K562 (cell line): ENCODE measurements at regions not wholly inside any gene's neighbourhood (a gene's known extent, or its start where the extent isn't known, plus 50 kb on each side); places are given as distances from the start of the nearest gene placed in this dataset.
A peak's percentile ranks its signal among the peaks of the same experiment; 100 is the strongest.

ENCODE experiments used
- ATAC-seq: fragments of 200-7000 bp; cut with Tn5 transposase; 3 replicates; pipeline ENCODE4 v1.9.1; 2020; ENCODE audit warnings: moderate library complexity
- BruUV-seq: library from RNA; stranded (reverse); fragments of 400-500 nt; replicated peaks from 2 replicates; lab custom pipeline; 2021; lab: Mats Ljungman, UMichigan
- CTCF ChIA-PET: fragments of 300-600 bp; formaldehyde crosslinking; extraction: SDS; loops from one replicate; lab custom pipeline; 2021; ENCODE audit warnings: low intra/inter-chr PET ratio; lab: Yijun Ruan, JAX
- POLR2A ChIA-PET: fragments of 300-600, 350-650 bp; sonication (Branson Sonifier 250); formaldehyde crosslinking; extraction: SDS; loops from one replicate; lab custom pipeline; 2021; ENCODE audit warnings: antibody characterized with exemption, inconsistent platforms; lab: Yijun Ruan, JAX
- DNase-seq, 4 experiments: peaks; one replicate each; pipeline versions ENCODE4 v3.0.0 to v3.0.0-alpha.2; 2011 to 2018; ENCODE audit warnings: low spot score in 3 of 4, mixed read lengths in 3 of 4; ENCODE audit errors: extremely low read depth in 1 of 4
- FAIRE-seq: peaks from 2 replicates; lab custom pipeline; 2011; peaks lifted over from hg19 to GRCh38; lab: Jason Lieb, UNC
- H2AFZ ChIP-seq: 2 replicates; pipeline ENCODE4 v1.6.0; 2011; ENCODE audit warnings: low read depth, low read length, control low read depth, inconsistent platforms
- H3K27ac ChIP-seq: fragments of 200-600 bp; 3 replicates; pipeline ENCODE4 v1.8.0; 2011; ENCODE audit warnings: low read depth, mild to moderate bottlenecking, control low read depth, inconsistent platforms, low read length, moderate library complexity, mixed read lengths; ENCODE audit errors: extremely low read depth
- H3K27me3 ChIP-seq, 2 experiments: fragments of 300-600 bp in 1 of 2; 2 replicates in 1 of 2; 3 replicates in 1 of 2; pipeline versions ENCODE4 v1.6.0 to v1.8.0; 2011; ENCODE audit warnings: inconsistent platforms in 2 of 2, low read length in 2 of 2, mild to moderate bottlenecking in 1 of 2, mixed read lengths in 1 of 2, moderate library complexity in 1 of 2; ENCODE audit not compliant: control insufficient read depth in 2 of 2, insufficient read depth in 2 of 2
- H3K36me3 ChIP-seq: fragments of 300-600 bp; 3 replicates; pipeline ENCODE4 v1.8.0; 2011; ENCODE audit warnings: mild to moderate bottlenecking, low read length, inconsistent platforms; ENCODE audit not compliant: control insufficient read depth, insufficient read depth
- H3K4me1 ChIP-seq, 2 experiments: fragments of 200-600 bp in 1 of 2; replicated peaks in 1 of 2; 2 replicates in 1 of 2; 3 replicates in 1 of 2; pipeline versions ENCODE4 v1.5.1 to v1.8.0; 2011; ENCODE audit warnings: inconsistent platforms in 2 of 2, low read length in 2 of 2, mild to moderate bottlenecking in 1 of 2, mixed read lengths in 1 of 2, moderate library complexity in 1 of 2; ENCODE audit not compliant: control insufficient read depth in 2 of 2, insufficient read depth in 2 of 2
- H3K4me2 ChIP-seq: 2 replicates; pipeline ENCODE4 v1.6.1; 2011; ENCODE audit warnings: low read length, control low read depth, inconsistent platforms, mixed read lengths; ENCODE audit not compliant: insufficient read depth
- H3K4me3 ChIP-seq: fragments of 200-600 bp; sonication (generic), shearing (Covaris generic); 2 replicates; pipeline ENCODE4 v1.5.1; 2016; ENCODE audit warnings: control low read depth, inconsistent platforms
- H3K79me2 ChIP-seq: fragments of 200-600 bp; 3 replicates; pipeline ENCODE4 v1.8.0; 2011; ENCODE audit warnings: low read length, inconsistent platforms; ENCODE audit not compliant: control insufficient read depth, insufficient read depth
- H3K9ac ChIP-seq, 2 experiments: 2 replicates each; pipeline versions ENCODE4 v1.6.0 to v1.6.1; 2011; ENCODE audit warnings: low read depth in 2 of 2, low read length in 2 of 2, control low read depth in 1 of 2, inconsistent platforms in 1 of 2, mild to moderate bottlenecking in 1 of 2, mixed read lengths in 1 of 2; ENCODE audit not compliant: insufficient read depth in 1 of 2
- H3K9me1 ChIP-seq: one replicate; pipeline ENCODE4 v1.6.0; 2011; ENCODE audit warnings: inconsistent platforms, mild to moderate bottlenecking, low read length, moderate library complexity; ENCODE audit not compliant: control insufficient read depth, insufficient read depth
- H3K9me3 ChIP-seq: replicated peaks from 2 replicates; pipeline ENCODE4 v1.5.1; 2011; ENCODE audit warnings: low read depth, low read length, inconsistent platforms; ENCODE audit not compliant: control insufficient read depth, insufficient read depth
- H4K20me1 ChIP-seq: replicated peaks from 2 replicates; pipeline ENCODE4 v1.6.1; 2011; ENCODE audit warnings: low read length, inconsistent platforms, mixed read lengths; ENCODE audit not compliant: control insufficient read depth, insufficient read depth
- CHAMP1 ChIP-seq: fragments of 450-650 bp; IDR thresholded peaks from 2 replicates; pipeline ENCODE4 v1.6.1; 2016; ENCODE audit warnings: mild to moderate bottlenecking
- HDAC1 ChIP-seq, 2 experiments: fragments of 450-650 bp; IDR thresholded peaks; 2 replicates each; pipeline ENCODE4 v1.6.1; 2016 to 2017; ENCODE audit warnings: inconsistent platforms in 1 of 2, mild to moderate bottlenecking in 1 of 2, moderate library complexity in 1 of 2
- MAX ChIP-seq: sonication (generic); formaldehyde crosslinking; IDR thresholded peaks from 2 replicates; pipeline ENCODE4 v1.9.0; 2022; ENCODE audit warnings: mild to moderate bottlenecking, missing genetic modification reagents
- MLLT1 ChIP-seq, 2 experiments: fragments of 450-650 bp; IDR thresholded peaks; 2 replicates each; pipeline ENCODE4 v1.6.1; 2016
- STAT6 ChIP-seq: sonication (generic); formaldehyde crosslinking; IDR thresholded peaks from 2 replicates; pipeline ENCODE4 v1.8.1; 2023; ENCODE audit warnings: mild to moderate bottlenecking, missing genetic modification reagents
- THRB ChIP-seq: fragments of 450-650 bp; formaldehyde crosslinking; conservative IDR thresholded peaks from 2 replicates; pipeline ENCODE4 v1.4.0; 2022; ENCODE audit warnings: mild to moderate bottlenecking, missing genetic modification characterization
- ZBTB7A ChIP-seq: IDR thresholded peaks from 2 replicates; pipeline ENCODE4 v1.6.1; 2011; ENCODE audit warnings: low read depth, mild to moderate bottlenecking, low read length, moderate library complexity, borderline replicate concordance; ENCODE audit not compliant: control insufficient read depth
- ZNF12 ChIP-seq: sonication (generic); formaldehyde crosslinking; IDR thresholded peaks from 2 replicates; pipeline ENCODE4 v1.4.0; 2020; ENCODE audit warnings: mild to moderate bottlenecking, missing genetic modification reagents
- ZNF239 ChIP-seq: fragments of 250-450 bp; sonication (Bioruptor Pico); IDR thresholded peaks from 2 replicates; pipeline ENCODE4 v1.4.0; 2020; ENCODE audit warnings: mild to moderate bottlenecking
- ZNF280A ChIP-seq: fragments of 450-650 bp; IDR thresholded peaks from 2 replicates; pipeline ENCODE4 v1.6.1; 2018; ENCODE audit warnings: mild to moderate bottlenecking, low read depth; ENCODE audit not compliant: partially characterized antibody
- WGBS: fragments of 100-300 bp; shearing (Covaris generic); methylation state at CpG from one replicate; pipeline ENCODE4 v1.1.6; 2016; ENCODE audit warnings: low coverage, mixed read lengths; ENCODE audit not compliant: insufficient coverage; ENCODE audit errors: missing lambda C conversion rate; 5-methylcytosine and 5-hydroxymethylcytosine counted together
- in situ Hi-C: fragments of 300-500 bp; cut with MboI; formaldehyde crosslinking; loops from 4 replicates; pipeline ENCODE4 v1.15.0; 2018; ENCODE audit warnings: inconsistent platforms, mixed read lengths
- intact Hi-C: fragments of 100-400 bp; cut with micrococcal nuclease; formaldehyde crosslinking; loops from 2 replicates; pipeline ENCODE4 v1.14.2; 2022

GRCh38 chr6:167651318-167652041 is 175.2 kb upstream of the AFDN start:
- H3K79me2 ChIP-seq, result no peaks in the 10 kb centered on the region
- BruUV-seq, result no TSS peak
- H3K4me1 ChIP-seq, result peaks cover 0 to 12% of the 10 kb centered on the region in 2 experiments; a peak in 3 of 5 replicates
- no peak overlapping the region for H3K4me3 ChIP-seq
- no peak overlapping the region for H3K27ac ChIP-seq
- H4K20me1 ChIP-seq, result no peaks in the 10 kb centered on the region
- H3K9me3 ChIP-seq, result peaks cover 7% of the 10 kb centered on the region; the same call in 1 of the 2 replicates
- in situ Hi-C loops, result loop anchor here (5.0 kb wide), 1 partner anchor 89 kb away; no protein-coding TSS in a partner anchor
- ATAC-seq (no peak), FAIRE-seq (peak; percentile 90), DNase-seq (no peak)
- no peak overlapping the region for H3K4me2 ChIP-seq
- ChIA-PET CTCF (no interaction called here), POLR2A (interaction anchor here (0.5 kb wide), 1 partner anchor 269 kb away, joined by 3 read pairs; no protein-coding TSS in a partner anchor)
- H2AFZ ChIP-seq, result no peak overlapping the region
- H3K27me3 ChIP-seq, result peaks cover 12 to 33% of the 10 kb centered on the region in 2 experiments
- 6% methylated on average over 10 of the region's 10 CpGs for WGBS
- H3K9ac ChIP-seq, result no peak overlapping the region
- H3K9me1 ChIP-seq, result no peaks in the 10 kb centered on the region
- no peaks in the 10 kb centered on the region for H3K36me3 ChIP-seq
- intact Hi-C loops, result no loop called here
- TF ChIP-seq ZBTB7A (no peak), STAT6 (CRISPR knock-in tag) (no peak), MLLT1 (IDR thresholded peaks at IDR 0.05) (peak in 1 of 2 experiments; percentile 52; a peak in 1 of 4 replicates), CHAMP1 (no peak), ZNF280A (no peak), MAX (CRISPR knock-in tag) (no peak), ZNF12 (CRISPR knock-in tag) (no peak), ZNF239 (CRISPR knock-in tag) (no peak), HDAC1 (IDR thresholded peaks at IDR 0.05) (0 out of 4 replicates have a peak, but pooled peaks of 1 of the 2 experiments have one; percentile 13), THRB (0 out of 2 replicates have a peak, but pooled peaks have one; percentile 46)
